ENCODE measurements at regions not wholly inside any gene's neighbourhood (a gene's known extent, or its start where the extent isn't known, plus 50 kb on each side); places are given as distances from the start of the nearest gene placed in this dataset.
"Not testable (repeated sequence)": the region's sequence is repeated elsewhere in the genome, so short reads cannot be mapped to it uniquely, and the experiment has no call there.

GRCh38 chr5:62767077-62767476, 188.5 kb downstream of the LRRC70 start:
- ChIA-PET CTCF (interaction anchor here (2.4 kb wide), 1 partner anchor 12 kb away, joined by 7 read pairs; no protein-coding TSS in a partner anchor), POLR2A (no interaction called here)
- DNase-seq (ENCODE audit: extremely low spot score): no peak
- TF ChIP-seq CTCF (IDR thresholded peaks at IDR 0.05; ENCODE audit: control extremely low read depth, extremely low read depth, low read depth, missing control alignments): no peak

- no peak for TF ChIP-seq CTCF (IDR thresholded peaks at IDR 0.05; ENCODE audit: control extremely low read depth, extremely low read depth, low read depth, missing control alignments)
- DNase-seq (ENCODE audit: extremely low spot score): no peak
- ChIA-PET CTCF (no interaction called here), POLR2A (no interaction called here)
These were observed 183.9 kb downstream of the LRRC70 start for GRCh38 chr5:62762503-62762902.

GRCh38 chr5:62757686-62758085, 179.1 kb downstream of the LRRC70 start:
- DNase-seq (ENCODE audit: extremely low spot score); POLR2A ChIA-PET; CTCF ChIA-PET: not testable (repeated sequence)

- CTCF ChIA-PET: interaction anchor here (1.4 kb wide), 1 partner anchor 28 kb away, joined by 3 read pairs; no protein-coding TSS in a partner anchor
- POLR2A ChIA-PET; DNase-seq (ENCODE audit: extremely low spot score): not testable (repeated sequence)
These were observed 174.4 kb downstream of the LRRC70 start for GRCh38 chr5:62752998-62753367.

GRCh38 chr5:62752056-62752997, 173.7 kb downstream of the LRRC70 start:
- POLR2A ChIA-PET; DNase-seq (ENCODE audit: extremely low spot score): not testable (repeated sequence)
- CTCF ChIA-PET: interaction anchor here (1.4 kb wide), 1 partner anchor 28 kb away, joined by 3 read pairs; no protein-coding TSS in a partner anchor

- no peak for TF ChIP-seq CTCF (IDR thresholded peaks at IDR 0.05; ENCODE audit: control extremely low read depth, extremely low read depth, low read depth, missing control alignments)
- DNase-seq (ENCODE audit: extremely low spot score): no peak
- CTCF ChIA-PET: no interaction called here
- POLR2A ChIA-PET: no interaction called here
These were observed 163.6 kb downstream of the LRRC70 start for GRCh38 chr5:62742207-62742606.

- ChIA-PET POLR2A (no interaction called here), CTCF (no interaction called here)
- TF ChIP-seq CTCF (IDR thresholded peaks at IDR 0.05; ENCODE audit: control extremely low read depth, extremely low read depth, low read depth, missing control alignments): no peak
- no peak for DNase-seq (ENCODE audit: extremely low spot score)
These were observed 163.1 kb downstream of the LRRC70 start for GRCh38 chr5:62741761-62742160.

- POLR2A ChIA-PET: no interaction called here
- CTCF ChIA-PET: no interaction called here
- TF ChIP-seq CTCF (IDR thresholded peaks at IDR 0.05; ENCODE audit: control extremely low read depth, extremely low read depth, low read depth, missing control alignments): no peak
- DNase-seq (ENCODE audit: extremely low spot score): no peak
These were observed 159.1 kb downstream of the LRRC70 start for GRCh38 chr5:62737766-62738165.
